Esophagus squamous epithelium (tissue), 4 donors: ENCODE measurements at regions not wholly inside any gene's neighbourhood (a gene's known extent, or its start where the extent isn't known, plus 50 kb on each side); places are given as distances from the start of the nearest gene placed in this dataset.

Experiments used
- POLR2A ChIP-seq, 4 donors: fragments of 450-650 bp; IDR thresholded peaks; one replicate each; pipeline ENCODE4 v1.6.1; 2017; ENCODE audit warnings: antibody characterized with exemption in 4 of 4, mild to moderate bottlenecking in 4 of 4, moderate library complexity in 3 of 4
- TF ChIP-seq, protein P1 (sequence below), 6 experiments: fragments of 450-650 bp in 4 of 6; fragments of 200-600 bp in 2 of 6; sonication (generic) in 2 of 6; IDR thresholded peaks; one replicate each; pipeline ENCODE4 v1.5.1; 2016 to 2019; ENCODE audit warnings: antibody characterized with exemption in 6 of 6, mild to moderate bottlenecking in 4 of 6, moderate library complexity in 4 of 6

DNA sequence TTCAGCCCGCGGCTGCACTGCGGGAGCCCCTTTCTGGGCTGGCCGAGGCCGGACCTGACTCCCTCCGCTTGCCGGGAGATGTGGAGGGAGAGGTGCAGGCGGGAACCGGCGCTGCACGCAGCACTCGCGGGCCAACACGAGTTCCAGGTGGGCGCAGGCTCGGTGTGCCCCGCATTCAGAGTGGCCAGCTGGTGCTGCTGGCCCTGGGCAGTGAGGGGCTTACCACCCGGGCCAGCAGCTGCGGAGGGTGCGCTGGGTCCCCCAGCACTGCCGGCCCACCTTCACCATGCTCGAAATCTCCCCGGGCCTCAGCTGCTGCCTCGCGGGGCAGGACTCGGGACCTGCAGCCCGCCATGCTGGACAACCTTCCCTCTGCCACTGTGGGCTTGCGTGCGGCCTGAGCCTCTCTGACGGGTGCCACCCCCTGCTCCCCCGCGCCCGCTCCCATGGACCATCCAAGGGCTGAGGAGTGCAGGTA lies 733.5 kb upstream of the CCDC54 start:
- no peak for TF ChIP-seq POLR2A (IDR thresholded peaks at IDR 0.05)
- TF ChIP-seq, protein P1, sequence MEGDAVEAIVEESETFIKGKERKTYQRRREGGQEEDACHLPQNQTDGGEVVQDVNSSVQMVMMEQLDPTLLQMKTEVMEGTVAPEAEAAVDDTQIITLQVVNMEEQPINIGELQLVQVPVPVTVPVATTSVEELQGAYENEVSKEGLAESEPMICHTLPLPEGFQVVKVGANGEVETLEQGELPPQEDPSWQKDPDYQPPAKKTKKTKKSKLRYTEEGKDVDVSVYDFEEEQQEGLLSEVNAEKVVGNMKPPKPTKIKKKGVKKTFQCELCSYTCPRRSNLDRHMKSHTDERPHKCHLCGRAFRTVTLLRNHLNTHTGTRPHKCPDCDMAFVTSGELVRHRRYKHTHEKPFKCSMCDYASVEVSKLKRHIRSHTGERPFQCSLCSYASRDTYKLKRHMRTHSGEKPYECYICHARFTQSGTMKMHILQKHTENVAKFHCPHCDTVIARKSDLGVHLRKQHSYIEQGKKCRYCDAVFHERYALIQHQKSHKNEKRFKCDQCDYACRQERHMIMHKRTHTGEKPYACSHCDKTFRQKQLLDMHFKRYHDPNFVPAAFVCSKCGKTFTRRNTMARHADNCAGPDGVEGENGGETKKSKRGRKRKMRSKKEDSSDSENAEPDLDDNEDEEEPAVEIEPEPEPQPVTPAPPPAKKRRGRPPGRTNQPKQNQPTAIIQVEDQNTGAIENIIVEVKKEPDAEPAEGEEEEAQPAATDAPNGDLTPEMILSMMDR (IDR thresholded peaks at IDR 0.05), result no peak
